B cell (primary cell): ENCODE measurements at regions not wholly inside any gene's neighbourhood (a gene's known extent, or its start where the extent isn't known, plus 50 kb on each side); places are given as distances from the start of the nearest gene placed in this dataset.

ENCODE experiments used
- ATAC-seq: fragments of 200-7000 bp; cut with Tn5 transposase; one replicate; pipeline ENCODE4 v1.10.0; 2021; ENCODE audit warnings: low read depth, mild to moderate bottlenecking, moderate number of reproducible peaks, moderate library complexity
- CTCF ChIA-PET: fragments of 350-600 bp; sonication (Branson Sonifier 250); formaldehyde crosslinking; loops from one replicate; lab custom pipeline; 2021; ENCODE audit warnings: antibody characterized with exemption, inconsistent platforms; lab: Charles Lee
- POLR2A ChIA-PET: fragments of 350-600 bp; sonication (Branson Sonifier 250); formaldehyde crosslinking; loops from one replicate; lab custom pipeline; 2021; ENCODE audit warnings: antibody characterized with exemption; lab: Charles Lee
- DNase-seq: peaks from one replicate; pipeline ENCODE4 v3.0.0; 2013
- H2AFZ ChIP-seq: 2 replicates; pipeline ENCODE4 v1.6.1; 2012; ENCODE audit warnings: mild to moderate bottlenecking, low read depth, low read length; ENCODE audit not compliant: insufficient read depth, poor library complexity, severe bottlenecking
- H3K27ac ChIP-seq, 2 donors: 1 replicate in 1 of 2; 2 replicates in 1 of 2; pipeline ENCODE4 v1.5.1; 2012 to 2013; ENCODE audit warnings: low read length in 2 of 2, mild to moderate bottlenecking in 2 of 2, moderate library complexity in 1 of 2
- H3K27me3 ChIP-seq, 4 experiments: fragments of 200-600 bp in 1 of 4; sonication (generic) in 1 of 4; replicated peaks in 1 of 4; 1 replicate in 2 of 4; 2 replicates in 2 of 4; pipeline versions ENCODE4 v1.6.1 to v1.7.0; 2013 to 2016; ENCODE audit warnings: low read length in 3 of 4, mild to moderate bottlenecking in 2 of 4, mixed read lengths in 1 of 4, moderate library complexity in 1 of 4; ENCODE audit not compliant: insufficient read depth in 4 of 4, control insufficient read depth in 3 of 4; ENCODE audit errors: control extremely low read depth in 1 of 4
- H3K36me3 ChIP-seq, 2 experiments: replicated peaks in 1 of 2; 1 replicate in 1 of 2; 2 replicates in 1 of 2; pipeline versions ENCODE4 v1.6.1 to v1.7.1; 2013; ENCODE audit warnings: low read length in 1 of 2; ENCODE audit not compliant: insufficient read depth in 2 of 2, control insufficient read depth in 1 of 2; ENCODE audit errors: control extremely low read depth in 1 of 2, extremely low read depth in 1 of 2
- H3K4me1 ChIP-seq, 2 donors: fragments of 200-600 bp in 1 of 2; sonication (generic) in 1 of 2; 1 replicate in 1 of 2; 2 replicates in 1 of 2; pipeline versions ENCODE4 v1.5.1 to v1.6.1; 2013 to 2017; ENCODE audit warnings: low read length in 2 of 2; ENCODE audit not compliant: control insufficient read depth in 2 of 2, insufficient read depth in 2 of 2
- H3K4me2 ChIP-seq: replicated peaks from 2 replicates; pipeline ENCODE3; 2012; ENCODE audit warnings: mild to moderate bottlenecking, low read depth, low read length; ENCODE audit not compliant: poor library complexity, severe bottlenecking
- H3K4me3 ChIP-seq, 5 experiments: fragments of 200-600 bp in 1 of 5; sonication (generic) in 1 of 5; 1 replicate in 3 of 5; 2 replicates in 2 of 5; pipeline versions ENCODE4 v1.5.1 to v1.7.0; 2011 to 2016; ENCODE audit warnings: low read length in 4 of 5, mild to moderate bottlenecking in 4 of 5, low read depth in 2 of 5, control low read depth in 1 of 5, moderate library complexity in 1 of 5; ENCODE audit not compliant: insufficient read depth in 1 of 5; ENCODE audit errors: control extremely low read depth in 1 of 5, extremely low read depth in 1 of 5
- H3K79me2 ChIP-seq: fragments of 200-600 bp; sonication (generic); one replicate; pipeline ENCODE4 v1.6.0; 2016; ENCODE audit warnings: low read length; ENCODE audit not compliant: control insufficient read depth, insufficient read depth
- H3K9ac ChIP-seq: fragments of 200-600 bp; sonication (generic); 2 replicates; pipeline ENCODE4 v1.6.1; 2017; ENCODE audit warnings: mild to moderate bottlenecking, low read length, moderate library complexity
- H3K9me3 ChIP-seq, 3 donors: one replicate each; pipeline versions ENCODE4 v1.6.1 to v1.7.1; 2013; ENCODE audit warnings: low read length in 2 of 3; ENCODE audit not compliant: control insufficient read depth in 2 of 3, insufficient read depth in 1 of 3; ENCODE audit errors: control extremely low read depth in 1 of 3
- H4K20me1 ChIP-seq: 2 replicates; pipeline ENCODE4 v1.6.0; 2012; ENCODE audit warnings: mild to moderate bottlenecking, low read length; ENCODE audit not compliant: insufficient read depth, control insufficient read depth, poor library complexity, severe bottlenecking
- H3K27ac Mint-ChIP-seq: one replicate; pipeline ENCODE4 v1.8.0; 2021; ENCODE audit warnings: mixed read lengths
- H3K27me3 Mint-ChIP-seq: one replicate; pipeline ENCODE4 v1.8.0; 2021; ENCODE audit warnings: mixed read lengths
- H3K4me1 Mint-ChIP-seq: one replicate; pipeline ENCODE4 v1.8.0; 2021; ENCODE audit warnings: mixed read lengths
- H3K4me3 Mint-ChIP-seq: one replicate; pipeline ENCODE4 v1.8.0; 2021; ENCODE audit warnings: mixed read lengths
- H3K9me3 Mint-ChIP-seq: one replicate; pipeline ENCODE4 v1.8.0; 2022; ENCODE audit warnings: mixed read lengths; ENCODE audit not compliant: insufficient read depth
- EZH2 ChIP-seq: IDR thresholded peaks from 2 replicates; pipeline ENCODE4 v1.6.1; 2012; ENCODE audit warnings: borderline replicate concordance, low read depth, mild to moderate bottlenecking, moderate library complexity, low read length; ENCODE audit not compliant: insufficient read depth, poor library complexity, severe bottlenecking
- WGBS: methylation state at CpG from one replicate; pipeline ENCODE4 v1.1.5; 2013; ENCODE audit warnings: missing lambda C conversion rate; ENCODE audit not compliant: insufficient coverage; 5-methylcytosine and 5-hydroxymethylcytosine counted together
- intact Hi-C: fragments of 100-400 bp; cut with micrococcal nuclease; formaldehyde crosslinking; loops from one replicate; pipeline ENCODE4 v1.10.0; 2022
- TF ChIP-seq, protein P1 (sequence below): fragments of 200-600 bp; IDR thresholded peaks from one replicate; pipeline ENCODE4 v1.8.0; 2022; ENCODE audit warnings: antibody characterized with exemption, mild to moderate bottlenecking

- H3K4me1 Mint-ChIP-seq = no peaks in the 10 kb centered on the region
- ChIA-PET POLR2A (no interaction called here), CTCF (no interaction called here)
- H3K79me2 ChIP-seq = no peaks in the 10 kb centered on the region
- no peak overlapping the region for H3K4me3 ChIP-seq
- no peak overlapping the region for H3K9ac ChIP-seq
- H4K20me1 ChIP-seq = no peaks in the 10 kb centered on the region
- ATAC-seq (no peak), DNase-seq (no peak)
- no peaks in the 10 kb centered on the region for H3K27me3 ChIP-seq
- no peaks in the 10 kb centered on the region for H3K9me3 ChIP-seq
- H3K4me3 Mint-ChIP-seq = no peak overlapping the region
- WGBS = no CpG with 5 or more reads among the region's 1 CpG
- intact Hi-C loops = no loop called here
- no peak overlapping the region for H2AFZ ChIP-seq
- H3K4me2 ChIP-seq = no peak overlapping the region
- H3K4me1 ChIP-seq = no peaks in the 10 kb centered on the region
- no peaks in the 10 kb centered on the region for H3K9me3 Mint-ChIP-seq
- H3K27ac Mint-ChIP-seq = no peak overlapping the region
- no peak for TF ChIP-seq EZH2
- TF ChIP-seq, protein P1, sequence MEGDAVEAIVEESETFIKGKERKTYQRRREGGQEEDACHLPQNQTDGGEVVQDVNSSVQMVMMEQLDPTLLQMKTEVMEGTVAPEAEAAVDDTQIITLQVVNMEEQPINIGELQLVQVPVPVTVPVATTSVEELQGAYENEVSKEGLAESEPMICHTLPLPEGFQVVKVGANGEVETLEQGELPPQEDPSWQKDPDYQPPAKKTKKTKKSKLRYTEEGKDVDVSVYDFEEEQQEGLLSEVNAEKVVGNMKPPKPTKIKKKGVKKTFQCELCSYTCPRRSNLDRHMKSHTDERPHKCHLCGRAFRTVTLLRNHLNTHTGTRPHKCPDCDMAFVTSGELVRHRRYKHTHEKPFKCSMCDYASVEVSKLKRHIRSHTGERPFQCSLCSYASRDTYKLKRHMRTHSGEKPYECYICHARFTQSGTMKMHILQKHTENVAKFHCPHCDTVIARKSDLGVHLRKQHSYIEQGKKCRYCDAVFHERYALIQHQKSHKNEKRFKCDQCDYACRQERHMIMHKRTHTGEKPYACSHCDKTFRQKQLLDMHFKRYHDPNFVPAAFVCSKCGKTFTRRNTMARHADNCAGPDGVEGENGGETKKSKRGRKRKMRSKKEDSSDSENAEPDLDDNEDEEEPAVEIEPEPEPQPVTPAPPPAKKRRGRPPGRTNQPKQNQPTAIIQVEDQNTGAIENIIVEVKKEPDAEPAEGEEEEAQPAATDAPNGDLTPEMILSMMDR = no peak
- no peak overlapping the region for H3K27ac ChIP-seq
- no peaks in the 10 kb centered on the region for H3K36me3 ChIP-seq
- no peaks in the 10 kb centered on the region for H3K27me3 Mint-ChIP-seq
These were observed 215.3 kb upstream of the CDH19 start for GRCh38 chr18:66819235-66819634.

DNA sequence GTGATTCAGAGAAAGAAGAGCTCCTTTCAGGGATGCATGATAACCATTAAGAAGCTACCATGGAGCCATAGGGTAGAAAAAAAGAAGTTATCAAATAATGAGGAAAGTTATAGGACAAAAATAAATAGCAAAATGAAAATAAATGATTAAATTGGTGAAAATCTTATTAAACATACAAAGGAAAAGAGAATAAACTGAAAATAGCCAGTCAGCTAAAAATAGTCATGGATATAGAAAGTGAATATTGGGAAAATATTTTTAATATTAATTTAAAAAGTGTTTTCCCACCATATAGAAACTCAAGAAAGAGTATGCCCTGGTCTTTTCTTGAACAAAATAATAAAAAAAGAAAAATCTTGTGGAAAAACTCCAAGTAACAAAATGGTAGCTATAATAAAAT lies 209.2 kb upstream of the CDH19 start:
- Mint-ChIP-seq H3K27ac (no peak overlapping the region), H3K4me1 (no peaks in the 10 kb centered on the region), H3K4me3 (no peak overlapping the region), H3K27me3 (no peaks in the 10 kb centered on the region), H3K9me3 (no peaks in the 10 kb centered on the region)
- H3K9ac ChIP-seq = no peak overlapping the region
- H3K27ac ChIP-seq = no peak overlapping the region
- no peak for DNase-seq
- H3K36me3 ChIP-seq = no peaks in the 10 kb centered on the region
- CTCF ChIA-PET = no interaction called here
- H3K79me2 ChIP-seq = no peaks in the 10 kb centered on the region
- POLR2A ChIA-PET = no interaction called here
- H2AFZ ChIP-seq = no peak overlapping the region
- H3K4me1 ChIP-seq = no peaks in the 10 kb centered on the region
- H3K9me3 ChIP-seq = no peaks in the 10 kb centered on the region
- no peak overlapping the region for H3K4me3 ChIP-seq
- H3K4me2 ChIP-seq = no peak overlapping the region
- TF ChIP-seq, protein P1 = no peak
- TF ChIP-seq EZH2 = no peak
- H4K20me1 ChIP-seq = no peaks in the 10 kb centered on the region
- H3K27me3 ChIP-seq = no peaks in the 10 kb centered on the region
- intact Hi-C loops = no loop called here
- ATAC-seq = no peak
